Medulla oblongata (tissue), 1 donor: ENCODE measurements at regions not wholly inside any gene's neighbourhood (a gene's known extent, or its start where the extent isn't known, plus 50 kb on each side); places are given as distances from the start of the nearest gene placed in this dataset.

Source experiments
- DNase-seq: peaks from one replicate; pipeline ENCODE4 v3.0.0-alpha.2; 2015; ENCODE audit errors: extremely low spot score

DNA sequence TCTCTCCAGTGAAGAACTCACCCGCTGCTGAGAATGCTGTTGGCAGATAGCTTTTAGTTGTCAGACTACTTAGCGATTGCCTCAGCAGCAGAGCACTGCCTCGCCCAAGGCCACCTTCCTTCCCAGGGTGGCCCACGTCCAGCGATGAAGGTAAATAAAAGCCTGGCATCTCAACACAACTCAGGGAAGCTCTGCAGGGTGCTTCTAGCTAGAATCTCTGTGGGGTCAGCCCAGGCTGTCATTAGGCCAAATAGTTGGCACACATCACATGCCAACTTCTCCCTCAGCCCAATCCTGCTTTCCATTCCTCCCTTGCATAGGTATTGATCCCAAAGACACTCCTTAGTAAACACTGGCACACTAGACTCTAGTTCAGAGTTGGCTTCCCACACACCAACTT lies 368.1 kb upstream of the TMTC1 start:
- DNase-seq, result no peak

DNA sequence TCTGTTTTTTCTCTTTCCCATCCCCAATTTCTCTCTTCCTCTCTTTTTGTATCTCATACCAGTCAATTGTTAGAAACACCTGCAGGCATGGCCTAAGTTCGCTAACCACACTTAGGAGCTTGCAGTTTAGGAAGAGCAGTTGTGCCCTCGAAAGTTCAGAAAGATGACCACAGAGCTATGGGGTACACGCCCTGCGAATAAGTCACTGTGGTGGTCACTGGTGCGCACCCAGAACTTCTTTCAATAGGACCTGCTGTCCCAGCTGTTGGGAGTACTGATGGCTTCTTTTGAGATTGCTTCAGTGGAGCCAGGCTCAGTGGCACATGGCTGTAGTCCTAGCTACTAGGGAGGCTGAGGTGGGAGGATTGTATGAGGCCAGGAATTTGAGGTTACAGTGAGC lies 362.8 kb upstream of the TMTC1 start:
- DNase-seq, result no peak

DNA sequence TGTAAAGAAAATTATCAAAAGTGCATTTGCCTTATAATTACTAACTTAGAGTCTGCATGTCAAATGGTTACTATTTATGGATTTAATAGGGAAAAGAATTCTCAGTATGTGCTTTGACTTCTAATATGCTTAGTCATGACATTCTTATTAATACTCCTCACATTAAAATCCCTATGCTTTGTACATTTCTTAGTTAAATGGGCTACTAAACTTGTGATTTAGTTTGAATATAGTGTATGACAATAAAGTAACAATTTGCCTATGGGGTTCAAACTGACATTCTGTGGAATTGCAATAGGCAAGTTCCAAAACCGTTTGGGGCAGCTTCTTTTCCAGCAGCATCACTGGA lies 361.9 kb upstream of the TMTC1 start:
- no peak for DNase-seq

DNA sequence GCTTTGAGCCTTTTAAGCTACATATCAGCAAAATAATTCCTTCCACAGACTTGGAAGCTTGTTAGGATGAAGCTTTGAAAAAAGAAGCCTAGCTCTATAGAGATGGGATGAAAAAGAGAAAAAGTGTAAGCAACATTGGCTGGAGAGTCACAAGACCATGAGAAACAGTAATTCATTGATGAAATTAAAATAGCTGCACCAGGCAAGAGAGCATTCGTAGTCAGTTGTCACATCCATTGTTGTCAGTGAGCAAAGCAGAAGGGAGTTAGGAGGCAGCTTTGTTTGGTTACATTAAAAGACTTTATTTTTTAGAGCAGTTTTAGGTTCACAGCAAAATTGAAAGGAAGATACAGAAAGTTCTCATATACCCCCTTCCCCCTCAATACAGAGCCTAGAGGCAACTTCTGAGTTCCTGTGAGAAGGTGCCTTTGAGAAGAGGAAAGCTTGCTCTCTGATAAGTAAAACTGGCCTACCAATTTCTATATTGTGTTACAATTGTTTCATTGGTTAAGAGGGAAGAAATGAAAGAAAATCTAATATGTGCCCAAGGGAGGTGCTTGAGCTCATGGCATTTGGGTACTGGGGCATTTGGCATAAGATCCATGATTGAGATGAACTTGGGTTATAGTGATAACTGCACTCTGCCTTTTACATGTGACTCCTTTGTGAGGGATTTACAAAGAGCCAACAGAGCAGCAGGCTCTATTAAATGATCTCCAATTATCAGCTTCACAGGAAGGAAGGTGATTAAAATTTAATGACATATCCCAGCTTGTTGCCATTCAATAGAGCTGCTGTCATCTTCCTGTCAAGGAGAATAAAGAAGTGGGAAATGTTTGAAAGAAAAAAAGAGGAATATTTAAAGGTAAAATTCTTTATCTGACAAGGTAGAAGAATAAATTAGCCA lies 361.3 kb upstream of the TMTC1 start:
- DNase-seq, result peak; percentile 8

DNA sequence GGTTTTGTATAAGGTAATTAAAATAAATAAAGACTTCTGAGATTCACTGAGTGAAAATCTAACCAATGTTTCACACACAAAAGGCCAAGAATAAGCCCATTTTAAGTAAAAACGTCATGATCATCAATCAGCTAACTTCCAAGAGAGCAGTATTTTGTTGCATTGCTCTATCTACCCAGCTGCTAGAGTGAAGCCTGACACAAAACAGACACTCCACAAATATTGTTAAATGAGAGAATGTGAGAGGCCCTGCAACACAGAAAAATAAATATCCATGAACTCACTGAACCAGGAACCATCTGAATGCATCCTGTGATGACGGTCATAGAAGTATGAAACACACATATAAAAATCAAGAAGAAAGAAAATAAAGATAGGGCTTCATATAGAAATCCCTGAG lies 358.6 kb upstream of the TMTC1 start:
- no peak for DNase-seq

DNA sequence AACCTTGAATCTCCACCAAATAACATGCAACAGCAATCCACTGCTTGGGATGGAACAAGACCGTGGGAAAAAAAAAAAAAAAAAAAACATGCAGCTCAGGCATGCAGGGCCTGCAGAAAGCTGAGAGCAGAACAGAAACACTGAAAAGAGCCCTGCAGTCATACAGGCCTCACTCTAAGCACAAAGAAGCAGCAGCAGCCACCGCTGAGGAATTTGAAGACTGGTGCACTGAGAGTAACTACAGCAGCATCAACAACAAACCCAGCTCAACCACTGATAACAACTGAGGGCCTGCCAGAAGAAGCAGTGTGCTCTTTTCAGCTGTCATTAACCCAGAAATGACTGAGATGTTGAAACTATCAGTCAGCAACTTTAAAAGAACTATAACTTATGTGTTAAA lies 354.7 kb upstream of the TMTC1 start:
- DNase-seq, result no peak

DNA sequence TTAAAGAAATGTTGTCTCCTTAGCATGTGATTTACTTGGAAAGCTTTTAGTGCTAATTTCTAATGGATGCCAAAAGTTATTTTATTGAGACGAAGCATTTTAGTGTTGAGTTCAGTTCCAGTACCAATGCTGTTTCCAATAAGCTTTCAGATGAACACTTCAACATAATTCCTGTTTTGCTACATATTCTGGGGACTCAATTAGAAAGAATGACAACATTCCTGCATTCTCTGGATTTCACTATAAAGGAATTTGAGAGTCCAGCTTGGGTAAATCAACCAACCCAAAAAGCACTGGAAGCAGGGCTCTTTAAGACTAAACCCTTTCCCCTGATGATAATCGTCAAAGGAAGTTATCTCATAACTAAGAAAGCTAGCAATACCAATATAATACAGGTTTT lies 353.0 kb upstream of the TMTC1 start:
- DNase-seq, result no peak

DNA sequence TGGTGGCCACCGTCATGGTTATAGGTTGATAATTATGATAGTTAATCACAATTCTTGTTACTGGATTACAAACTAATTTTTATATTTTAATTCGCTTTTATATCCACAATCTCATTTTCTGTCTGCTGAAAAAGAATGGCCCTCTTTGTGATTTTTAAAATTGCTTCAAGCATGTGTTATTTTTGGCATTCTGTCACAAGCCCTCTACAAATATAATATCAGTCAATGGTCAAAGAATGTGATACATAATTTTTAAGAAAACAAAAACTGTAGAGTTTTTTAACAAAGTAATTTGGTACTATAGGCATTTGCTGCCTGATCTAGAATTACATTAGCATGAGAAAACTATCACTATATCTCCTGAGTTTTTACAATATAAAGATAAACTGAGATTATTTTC lies 352.0 kb upstream of the TMTC1 start:
- no peak for DNase-seq

DNA sequence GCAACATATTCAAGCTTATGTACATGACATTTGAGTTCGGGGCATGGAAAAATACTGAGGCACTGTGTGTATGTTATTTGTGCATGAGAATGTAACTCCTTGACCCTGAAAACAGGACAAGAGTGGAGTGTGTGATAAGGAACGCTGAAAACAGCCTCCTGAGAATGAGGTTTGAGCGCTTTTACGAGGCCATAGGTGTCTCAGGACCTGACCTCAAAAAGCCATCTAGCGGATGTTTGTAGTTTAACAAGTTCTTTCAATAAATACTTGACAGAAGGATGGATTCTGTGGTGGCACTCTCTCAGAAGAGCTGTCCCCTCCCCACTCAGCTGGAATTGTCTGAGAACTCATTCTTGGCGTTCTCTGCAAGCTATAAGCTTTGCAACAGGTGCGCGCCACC lies 350.5 kb upstream of the TMTC1 start:
- no peak for DNase-seq

DNA sequence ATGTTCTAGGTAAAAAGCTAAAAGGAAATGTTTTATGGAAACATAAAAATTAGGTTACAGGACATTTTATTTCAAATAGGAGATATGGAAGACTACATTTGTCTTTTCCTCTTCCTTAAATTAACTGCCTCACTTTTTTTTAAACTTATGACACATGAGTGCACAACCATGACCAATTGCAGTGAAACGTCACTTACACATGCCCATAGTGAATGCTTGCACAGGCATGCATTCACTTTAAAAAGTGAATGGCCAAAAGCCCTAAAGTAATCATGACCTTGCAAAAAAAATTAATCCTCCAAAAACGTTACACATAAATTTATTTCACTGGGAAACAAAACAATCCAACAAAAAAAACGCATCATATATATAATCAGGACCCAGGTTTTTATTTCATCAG lies 343.2 kb upstream of the TMTC1 start:
- DNase-seq, result no peak

DNA sequence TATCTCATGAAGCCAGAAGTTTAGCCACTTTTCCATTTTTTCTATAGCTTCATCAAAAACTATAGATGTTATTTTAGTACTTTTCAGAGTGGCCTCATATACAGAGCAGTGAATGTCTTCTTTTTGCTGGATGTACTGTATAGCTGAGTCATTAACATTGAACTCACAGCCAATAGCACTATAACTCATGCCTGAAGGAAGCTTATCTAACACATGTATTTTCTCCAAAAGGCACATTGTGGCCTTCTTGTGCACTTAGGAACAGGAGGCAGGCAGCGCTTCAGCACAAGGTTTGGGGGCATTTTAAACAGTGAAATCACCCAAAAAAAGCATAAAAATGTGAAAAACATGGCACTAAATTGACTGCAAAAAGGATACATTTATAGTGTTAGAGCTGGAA lies 336.8 kb upstream of the TMTC1 start:
- DNase-seq, result no peak

DNA sequence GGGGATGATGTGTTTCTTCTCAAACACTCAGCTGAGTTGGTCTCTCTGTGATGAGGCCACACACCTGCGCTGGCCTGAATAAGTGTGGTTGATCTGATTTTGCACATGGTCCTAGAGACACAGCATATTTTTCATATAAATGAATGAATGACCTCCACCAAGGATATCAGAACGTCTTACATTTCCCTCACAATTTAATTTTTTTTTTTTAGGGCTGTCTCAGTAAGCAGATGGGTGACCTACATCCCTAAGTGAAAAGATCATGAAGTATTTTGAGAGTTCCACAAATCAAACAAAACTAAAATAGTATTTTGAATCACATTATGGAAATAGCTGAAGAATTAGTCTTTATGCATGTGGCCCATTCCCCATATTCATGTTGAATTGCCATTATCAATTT lies 333.7 kb upstream of the TMTC1 start:
- DNase-seq, result no peak

DNA sequence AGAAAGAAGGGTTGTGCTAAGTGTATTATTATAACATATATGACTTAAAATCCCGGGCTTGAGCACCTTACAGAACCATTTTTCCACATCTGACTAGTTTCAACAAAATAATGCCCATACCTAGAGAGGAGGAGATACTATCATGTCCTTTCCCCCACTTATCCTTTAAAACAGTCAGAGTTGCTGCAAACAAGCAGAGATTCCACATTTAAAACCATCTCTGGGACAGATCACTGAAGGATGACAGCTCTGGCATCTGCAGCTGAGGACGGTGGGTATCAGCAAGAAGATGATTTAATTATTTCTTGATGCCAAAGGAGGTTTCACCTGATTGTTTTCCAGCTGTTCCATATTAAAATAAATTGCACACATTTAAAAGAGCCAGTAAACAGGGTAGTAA lies 328.0 kb upstream of the TMTC1 start:
- DNase-seq, result no peak

DNA sequence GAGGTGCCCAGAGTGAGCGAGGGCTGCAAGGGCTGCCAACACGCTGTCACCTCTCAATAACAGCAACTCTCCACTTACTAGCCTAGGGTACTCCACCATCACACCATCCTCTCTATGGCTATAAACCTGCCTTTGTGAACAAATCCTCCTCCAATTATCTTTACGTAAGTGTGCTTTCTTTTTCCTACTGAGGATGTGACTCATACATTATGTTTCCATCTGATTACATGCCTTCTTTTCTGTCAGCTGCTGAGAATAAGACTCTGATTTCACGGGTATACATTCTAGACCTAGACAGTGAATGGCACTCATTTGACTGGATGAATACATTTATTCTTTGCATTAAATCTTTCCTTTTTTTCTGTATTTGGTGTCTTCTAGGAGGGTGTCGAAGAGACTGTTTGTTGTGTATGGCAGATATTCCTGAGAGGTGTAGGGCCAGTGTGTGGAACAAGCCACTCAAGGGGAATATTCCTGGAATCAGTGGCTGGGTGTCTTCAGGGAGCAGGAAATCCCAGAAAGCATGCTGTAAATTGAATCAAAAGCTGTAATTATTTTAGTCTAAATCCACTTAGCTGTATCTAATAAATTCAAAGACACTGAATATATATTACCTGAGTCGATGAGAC lies 327.3 kb upstream of the TMTC1 start:
- DNase-seq, result no peak

DNA sequence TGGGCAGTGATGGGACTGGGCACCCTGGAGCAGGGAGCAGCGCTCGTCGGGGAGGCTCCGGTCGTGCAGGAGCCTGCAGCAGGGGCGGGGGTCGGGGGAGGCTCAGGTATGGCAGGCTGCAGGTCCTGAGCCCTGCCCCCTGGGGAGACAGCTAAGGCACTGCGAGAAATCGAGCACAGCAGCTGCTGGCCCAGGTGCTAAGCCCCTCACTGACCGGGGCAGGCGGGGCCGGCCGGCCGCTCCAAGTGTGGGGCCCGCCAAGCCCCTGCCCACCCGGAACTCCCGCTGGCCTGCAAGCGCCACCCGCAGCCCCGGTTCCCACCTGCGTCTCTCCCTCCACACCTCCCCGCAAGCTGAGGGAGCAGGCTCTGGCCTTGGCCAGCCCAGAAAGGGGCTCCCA lies 326.8 kb upstream of the TMTC1 start:
- DNase-seq, result no peak

DNA sequence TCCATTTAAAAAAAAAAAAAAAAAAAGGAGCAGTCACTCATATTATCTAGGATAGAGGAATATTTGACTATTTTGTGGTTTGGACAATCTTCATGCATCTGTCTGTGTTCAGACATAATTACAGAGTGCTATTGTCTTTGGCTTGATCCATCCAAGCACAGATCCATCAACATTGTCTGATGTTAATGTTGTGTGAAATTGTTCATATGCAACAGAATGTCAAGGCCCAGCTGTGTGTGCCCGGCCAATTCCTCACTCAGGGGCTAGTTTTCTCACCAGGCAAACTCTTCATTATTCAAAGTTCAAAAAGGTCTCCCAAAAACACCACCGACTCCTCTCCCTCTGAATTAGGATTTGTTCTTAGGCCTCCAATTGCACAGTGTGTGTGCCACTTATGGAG lies 324.9 kb upstream of the TMTC1 start:
- DNase-seq, result no peak

DNA sequence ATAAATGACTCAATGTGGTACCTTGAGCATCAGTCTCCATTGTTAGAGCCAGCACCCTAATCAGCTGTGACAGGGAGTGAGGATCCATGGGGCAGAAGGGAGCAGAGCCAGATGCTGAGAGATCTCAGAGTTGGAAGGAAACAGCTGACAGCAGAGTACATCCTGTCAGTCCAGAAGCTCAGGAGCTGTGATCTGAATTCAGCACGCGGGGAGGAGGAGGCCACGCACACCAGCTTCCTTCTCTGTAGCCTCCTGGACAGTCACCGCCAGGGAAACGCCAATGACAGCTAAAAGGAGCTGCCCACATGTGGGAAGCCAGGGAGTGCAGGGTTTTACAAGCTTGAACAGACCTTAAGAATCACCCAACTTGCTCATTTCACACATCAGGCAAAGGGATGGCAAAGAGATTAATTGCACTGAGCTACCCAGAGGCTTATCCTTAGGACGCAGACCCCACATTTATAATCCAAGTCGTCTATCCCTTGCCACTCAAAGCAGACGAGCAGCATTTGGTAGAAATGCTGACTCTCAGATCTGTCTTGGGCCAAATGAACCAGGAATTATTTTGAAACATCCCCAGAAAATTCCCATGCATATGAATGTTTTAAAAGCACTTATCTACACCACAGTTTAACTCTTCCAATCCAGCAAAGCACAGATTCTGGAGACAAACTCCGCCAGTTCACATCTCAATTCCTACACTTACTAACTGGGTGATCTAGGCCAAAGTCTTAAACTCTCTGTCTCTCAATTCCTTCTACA lies 322.6 kb upstream of the TMTC1 start:
- DNase-seq, result no peak

DNA sequence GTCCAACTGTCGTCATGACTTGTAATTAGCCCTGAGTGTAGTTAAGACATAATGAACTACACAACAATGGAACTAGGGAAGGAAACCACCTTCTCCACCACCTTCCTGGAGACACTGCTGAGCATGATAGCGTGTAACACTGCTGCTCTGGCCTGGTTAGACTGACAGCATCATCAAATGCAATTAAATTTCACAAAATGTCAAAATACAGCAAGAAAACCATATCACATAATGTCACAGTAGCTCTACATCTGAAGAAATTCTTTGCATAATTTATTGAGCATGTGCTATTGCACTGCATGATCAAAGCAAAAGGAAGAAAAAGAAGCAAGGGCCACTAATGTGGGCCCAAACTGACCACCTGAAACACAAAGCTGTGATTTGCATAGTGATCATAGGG lies 321.8 kb upstream of the TMTC1 start:
- no peak for DNase-seq

DNA sequence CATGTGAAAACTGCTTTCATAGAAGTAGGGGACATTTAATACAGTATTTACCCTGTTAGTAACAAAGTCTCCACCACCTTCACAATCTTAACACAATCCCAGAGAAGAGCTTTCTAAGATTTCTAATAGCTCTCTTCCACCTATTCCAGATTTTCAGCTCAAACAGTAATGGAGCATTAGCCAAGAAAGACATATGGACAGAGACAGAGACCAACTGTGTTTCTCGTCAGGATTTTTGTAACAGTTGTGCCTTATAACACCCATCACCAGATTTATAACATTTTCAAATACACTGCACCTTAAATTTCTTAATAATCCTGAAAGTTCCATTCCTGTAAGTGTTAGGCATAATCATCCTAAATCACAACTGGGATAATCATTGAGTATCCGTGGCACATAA lies 321.2 kb upstream of the TMTC1 start:
- no peak for DNase-seq

DNA sequence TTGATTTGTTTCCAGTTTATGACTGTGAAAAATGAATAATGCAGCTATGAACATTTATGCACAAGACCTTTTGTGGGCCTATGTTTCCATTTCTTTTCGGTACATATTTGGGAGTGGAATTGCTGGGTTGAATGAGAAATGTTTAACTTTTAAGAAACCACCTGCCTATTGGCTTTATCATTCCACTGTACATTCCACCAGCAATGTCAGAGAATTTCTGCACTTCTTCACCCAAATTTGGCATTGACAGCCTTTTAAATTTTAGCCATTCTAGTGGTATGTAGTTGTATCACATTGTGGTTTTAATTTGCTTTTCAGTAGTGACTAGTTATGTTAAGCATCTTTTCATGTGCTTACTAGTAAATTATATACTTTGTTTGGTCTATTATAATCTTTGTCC lies 317.0 kb upstream of the TMTC1 start:
- no peak for DNase-seq

DNA sequence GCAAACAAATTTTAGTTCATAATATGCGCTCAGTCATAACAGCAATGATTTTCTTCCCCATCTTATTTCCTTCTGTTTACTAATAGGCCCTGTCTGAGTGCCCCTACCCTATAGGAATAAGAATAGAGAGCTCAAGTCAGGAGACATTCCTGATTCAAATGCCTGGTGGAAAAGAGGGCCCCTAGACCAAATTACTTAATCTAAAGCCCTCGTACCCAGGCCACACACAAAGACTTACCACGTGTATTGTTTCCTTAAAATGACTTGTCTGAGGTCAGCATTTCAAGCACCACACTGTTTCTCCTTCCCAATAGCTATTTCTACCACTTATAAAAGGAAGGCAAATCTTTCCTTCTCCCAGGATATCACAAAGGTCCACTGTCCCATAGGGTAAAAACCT lies 314.9 kb upstream of the TMTC1 start:
- no peak for DNase-seq

DNA sequence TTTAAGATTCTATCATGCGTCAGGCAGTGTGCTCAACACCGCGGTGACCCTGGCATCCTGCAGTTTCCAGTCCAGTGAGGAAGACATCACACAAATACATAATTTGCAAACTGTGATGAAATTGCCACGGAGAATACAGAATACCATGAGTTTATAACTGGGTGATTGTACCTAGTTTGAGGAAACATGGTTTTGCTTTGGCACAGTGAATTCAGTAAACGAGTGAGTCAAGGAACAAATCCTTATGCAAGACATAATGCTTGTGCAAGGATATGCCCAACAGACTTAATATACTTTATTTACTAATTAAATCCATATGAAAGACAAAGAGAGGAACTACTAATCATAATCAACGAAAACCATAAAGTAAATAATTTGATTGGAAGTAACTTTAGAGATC lies 311.8 kb upstream of the TMTC1 start:
- no peak for DNase-seq
